ENCODE measurements at regions not wholly inside any gene's neighbourhood (a gene's known extent, or its start where the extent isn't known, plus 50 kb on each side); places are given as distances from the start of the nearest gene placed in this dataset.

DNA sequence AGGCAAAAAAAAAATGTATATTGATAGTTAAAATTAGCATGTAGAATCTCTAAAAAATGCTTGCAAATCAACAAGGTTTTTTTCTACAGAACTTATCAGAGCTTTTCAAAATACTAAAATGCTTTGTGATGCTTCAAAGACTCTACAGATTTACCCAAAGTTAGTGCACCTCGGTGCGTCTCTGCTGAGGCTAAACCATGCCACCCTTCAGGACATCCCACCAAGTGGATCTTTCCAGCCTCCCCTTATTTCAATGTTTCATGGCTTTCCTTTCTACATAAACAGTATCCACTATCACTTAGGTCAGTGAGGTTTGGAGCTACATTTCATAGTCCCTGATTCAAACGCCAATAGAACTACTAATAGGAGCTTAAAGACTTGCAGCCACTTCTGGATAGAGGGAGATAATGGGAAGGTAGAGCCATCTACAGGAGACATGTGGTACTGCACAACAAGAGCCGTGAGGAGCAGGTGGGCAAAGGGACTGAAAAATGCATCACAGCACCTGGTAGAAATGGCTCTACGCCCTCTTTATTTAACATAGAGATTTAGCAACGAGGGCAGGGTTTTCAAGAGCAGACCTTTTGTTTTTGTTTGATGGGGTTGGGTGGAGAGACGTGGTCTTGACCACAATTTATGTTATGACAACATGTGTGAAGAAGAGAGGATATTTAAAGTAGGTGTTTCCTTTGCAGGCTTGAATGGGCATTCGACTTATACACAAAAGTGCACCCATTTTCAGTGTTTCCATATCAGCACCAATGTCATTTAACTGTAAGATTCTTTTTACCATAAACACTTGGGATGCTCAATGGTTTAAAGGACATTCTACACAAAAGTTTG is 56.1 kb upstream of the SLC35G4 start:
- no peak for DNase-seq

DNA sequence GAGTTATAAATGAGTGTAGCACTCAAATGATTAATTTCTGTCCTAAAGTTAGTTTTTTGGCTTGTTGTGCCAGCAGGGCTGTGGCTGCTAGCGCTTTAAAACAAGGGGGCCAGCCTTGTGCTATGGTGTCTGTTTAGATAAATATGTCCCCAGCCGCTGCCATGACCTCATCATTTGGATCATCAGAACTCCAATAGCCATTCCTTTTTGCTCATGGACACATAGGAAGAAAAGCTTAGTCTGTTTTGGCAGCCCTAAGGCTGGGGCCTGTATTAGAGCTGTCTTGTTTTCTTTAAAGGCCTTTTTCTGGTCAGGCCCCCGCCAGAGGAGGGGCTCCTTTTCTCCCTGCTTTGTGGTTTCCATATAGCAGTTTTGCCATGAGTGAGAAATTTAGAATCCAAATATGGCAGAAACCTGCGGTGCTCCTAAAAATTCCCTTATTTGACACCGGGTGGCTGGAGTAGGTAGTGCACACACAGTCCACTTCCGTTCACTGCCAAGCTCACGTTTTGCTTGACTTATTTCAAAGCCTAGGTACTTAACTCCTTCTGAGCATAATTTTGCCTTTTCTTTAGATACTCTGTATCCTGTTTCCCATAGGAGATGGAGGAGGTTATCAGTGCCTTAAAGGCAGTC is 60.4 kb upstream of the SLC35G4 start:
- DNase-seq: no peak

DNA sequence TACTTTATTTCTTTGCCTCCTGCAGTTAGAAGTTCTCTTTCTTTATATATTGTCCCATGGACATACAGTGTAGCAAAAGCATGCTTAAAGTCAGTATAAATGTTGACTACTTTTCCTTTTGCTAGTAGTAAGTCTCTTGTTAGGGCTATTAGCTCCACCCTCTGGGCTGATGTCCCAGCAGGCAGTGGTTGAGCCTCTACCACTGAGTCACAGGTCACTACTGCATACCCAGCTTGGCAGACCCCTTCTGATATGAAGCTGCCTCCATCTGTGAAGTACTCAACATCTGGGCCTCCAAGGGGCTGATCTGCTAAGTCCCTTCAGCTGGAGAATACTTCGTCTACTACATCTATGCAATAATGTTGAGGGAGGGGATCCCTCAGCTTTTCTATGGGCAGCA is 61.0 kb upstream of the SLC35G4 start:
- no peak for DNase-seq

DNA sequence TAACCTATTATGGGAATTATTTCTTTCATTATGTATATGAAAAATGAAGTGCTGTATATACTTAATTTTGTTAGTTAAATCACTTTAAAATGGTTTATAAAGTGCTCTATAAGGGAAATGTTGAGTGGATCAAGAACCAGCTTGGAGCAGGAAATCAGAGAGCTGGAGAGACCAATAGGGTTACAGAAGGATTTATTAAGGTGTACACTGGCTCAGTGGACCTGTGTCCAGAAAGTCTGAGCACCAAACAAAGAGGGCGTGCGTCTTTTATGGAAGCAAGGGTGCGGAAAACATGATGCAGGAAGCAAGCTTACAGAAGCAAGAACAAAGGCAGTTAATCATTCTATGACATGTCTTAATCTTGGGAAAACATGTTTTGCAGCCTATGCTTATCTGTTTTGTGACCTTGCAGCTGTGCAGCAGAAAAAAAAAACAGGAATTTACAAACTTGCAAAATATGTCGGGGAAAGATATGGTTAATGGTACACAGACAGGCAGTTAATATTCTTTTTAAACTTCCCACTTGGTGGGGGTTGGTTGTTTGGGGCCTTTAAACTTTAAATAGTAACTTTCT is 65.2 kb upstream of the SLC35G4 start:
- DNase-seq: no peak

DNA sequence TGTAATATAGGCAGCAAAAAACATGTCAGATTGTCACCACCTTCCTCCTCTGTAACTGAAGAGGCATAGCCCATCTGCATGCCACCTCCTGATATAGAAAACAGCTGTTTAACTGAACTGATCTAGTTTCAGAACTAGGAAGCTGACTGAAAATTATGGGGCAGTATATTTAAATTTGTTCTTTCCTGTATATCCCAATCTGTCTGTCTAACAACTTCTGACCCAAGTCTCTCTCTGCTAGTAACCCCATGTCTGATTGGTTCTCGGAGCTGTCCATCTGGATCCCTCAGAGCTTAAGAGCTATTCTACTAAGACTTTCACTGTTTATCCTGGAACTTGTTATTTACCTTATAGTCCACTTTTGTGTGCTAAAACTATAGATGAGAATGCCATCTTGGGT is 68.2 kb upstream of the SLC35G4 start:
- no peak for DNase-seq

- no peak for DNase-seq
These were observed 75.4 kb upstream of the SLC35G4 start for GRCh38 chr18:11533942-11534496.

DNA sequence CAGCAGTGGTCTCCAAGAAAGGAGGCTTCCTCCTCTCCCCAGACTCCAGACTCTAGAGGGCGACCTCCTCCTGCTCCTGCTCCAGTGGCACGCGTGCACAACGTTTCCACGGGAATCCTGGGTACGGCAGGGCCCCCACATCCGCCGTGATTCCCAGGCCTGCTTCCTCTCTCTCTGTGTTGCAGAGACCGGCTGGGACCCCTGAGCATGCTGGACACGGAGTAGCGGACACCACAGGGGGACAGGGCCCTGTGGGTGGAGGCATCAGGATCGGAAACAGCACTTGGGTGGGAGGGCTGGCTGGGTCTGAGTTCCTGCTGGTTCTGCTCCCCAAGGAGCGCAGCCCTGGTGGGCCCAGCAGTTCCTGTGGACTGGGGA is 75.9 kb upstream of the SLC35G4 start:
- no peak for DNase-seq

DNA sequence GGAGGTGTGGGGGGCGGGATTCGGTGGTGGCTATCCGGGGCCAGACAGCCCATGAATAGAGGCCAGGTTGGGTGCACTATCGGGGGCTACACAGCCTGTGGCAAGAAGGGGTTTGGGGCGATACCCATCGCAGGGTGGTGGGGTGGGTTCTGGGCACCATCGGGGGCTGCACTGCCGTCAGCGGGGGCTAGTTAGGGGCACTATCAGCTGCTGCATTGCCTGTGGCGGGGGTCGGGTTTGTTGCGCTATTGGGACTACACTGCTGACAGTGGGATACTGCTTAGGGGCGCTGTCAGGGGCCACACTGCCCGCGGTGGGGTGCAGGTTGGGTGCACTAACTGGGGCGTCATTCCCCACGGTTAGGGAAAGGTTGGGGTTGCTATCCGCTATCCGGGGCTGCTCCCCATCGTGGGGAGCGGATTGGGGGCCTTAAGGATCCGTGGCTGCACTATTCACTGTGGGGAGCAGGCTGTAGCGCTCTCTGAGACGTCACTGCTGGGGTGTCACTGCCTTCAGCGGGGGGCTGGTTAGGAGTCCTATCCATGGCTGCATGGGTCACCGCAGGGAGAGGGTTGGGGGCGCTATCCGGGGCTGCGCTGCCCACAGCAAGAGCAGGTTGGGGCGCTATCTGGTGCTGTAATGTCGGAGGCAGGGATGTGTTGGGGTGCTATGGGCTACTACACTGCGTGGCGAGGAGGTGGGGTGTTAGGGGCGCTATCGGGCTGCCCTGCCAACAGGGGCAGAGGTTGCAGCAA is 76.5 kb upstream of the SLC35G4 start:
- DNase-seq: no peak

DNA sequence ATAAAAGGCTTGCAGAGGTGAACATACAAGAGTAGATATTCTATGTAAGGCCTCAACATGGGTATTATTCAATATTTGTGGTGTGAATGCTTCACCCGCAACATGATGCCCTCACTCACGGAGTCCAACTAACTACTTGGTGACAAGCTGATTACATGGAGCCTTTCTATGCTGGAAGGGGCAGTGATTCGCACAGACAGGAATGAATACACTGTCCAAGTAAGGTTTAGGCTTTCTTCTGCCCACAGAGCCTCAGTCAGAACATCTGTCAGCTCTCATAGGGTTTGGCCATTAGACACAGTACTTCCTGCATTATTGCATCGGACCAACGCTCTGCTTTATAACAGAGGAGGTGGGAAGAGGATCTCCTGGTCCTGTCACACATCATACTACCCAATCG is 80.3 kb upstream of the SLC35G4 start:
- DNase-seq: no peak

DNA sequence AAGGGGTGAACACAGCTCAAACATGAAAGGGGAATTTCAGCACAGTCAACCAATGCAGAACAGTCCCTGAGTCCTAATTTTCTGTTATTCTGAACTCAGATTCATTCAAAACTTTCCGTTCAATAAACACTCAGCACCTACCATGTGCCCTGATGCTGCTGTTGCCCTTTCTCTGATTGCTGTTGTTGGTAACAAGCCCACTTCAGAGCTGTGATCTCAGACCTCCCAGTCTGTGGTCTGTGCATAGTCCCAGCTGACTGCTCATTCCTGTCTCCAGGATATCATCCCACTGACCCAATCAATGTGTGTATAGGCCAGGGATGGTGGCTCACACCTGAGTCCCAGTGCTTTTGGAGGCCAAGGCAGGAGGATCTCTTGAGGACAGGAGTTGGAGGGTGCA is 82.7 kb upstream of the SLC35G4 start:
- DNase-seq: no peak

DNA sequence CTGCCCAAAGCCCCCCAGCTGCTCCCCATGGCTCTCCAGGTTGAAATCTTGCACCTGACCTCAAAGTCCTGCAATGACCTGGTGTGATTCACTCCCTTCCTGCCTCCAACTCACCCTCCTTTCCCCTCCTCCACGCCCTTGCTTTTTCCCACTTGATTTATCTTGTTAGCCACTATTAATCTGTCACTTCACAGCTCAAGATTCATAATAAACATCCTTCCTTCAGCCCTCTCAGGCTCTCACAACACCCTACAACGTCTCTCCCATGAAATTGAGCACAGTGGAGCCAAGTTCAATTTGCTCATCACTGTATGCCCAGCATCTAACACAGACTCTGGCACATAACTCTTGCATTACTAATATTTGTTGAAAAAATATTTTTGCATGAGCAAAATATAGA is 85.6 kb upstream of the SLC35G4 start:
- DNase-seq: no peak

DNA sequence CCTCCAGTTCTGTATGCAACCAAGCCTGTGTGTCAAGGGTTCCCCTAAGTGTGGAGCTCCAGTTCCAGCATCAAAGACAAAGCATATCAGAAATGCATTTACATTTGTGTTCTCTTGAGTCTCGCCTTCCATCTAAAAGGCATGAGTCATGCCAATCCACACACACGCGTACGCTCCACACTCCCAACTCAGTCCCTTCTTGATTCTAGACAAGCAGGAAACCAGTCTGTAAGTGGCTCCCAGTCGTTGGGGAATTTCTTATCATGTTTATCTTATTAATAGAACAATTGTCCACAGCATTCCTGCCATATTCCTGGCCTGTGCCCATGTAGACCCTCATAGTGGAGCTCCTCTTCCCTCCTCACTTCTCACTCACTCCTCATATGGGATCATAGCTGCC is 86.4 kb upstream of the SLC35G4 start:
- no peak for DNase-seq

DNA sequence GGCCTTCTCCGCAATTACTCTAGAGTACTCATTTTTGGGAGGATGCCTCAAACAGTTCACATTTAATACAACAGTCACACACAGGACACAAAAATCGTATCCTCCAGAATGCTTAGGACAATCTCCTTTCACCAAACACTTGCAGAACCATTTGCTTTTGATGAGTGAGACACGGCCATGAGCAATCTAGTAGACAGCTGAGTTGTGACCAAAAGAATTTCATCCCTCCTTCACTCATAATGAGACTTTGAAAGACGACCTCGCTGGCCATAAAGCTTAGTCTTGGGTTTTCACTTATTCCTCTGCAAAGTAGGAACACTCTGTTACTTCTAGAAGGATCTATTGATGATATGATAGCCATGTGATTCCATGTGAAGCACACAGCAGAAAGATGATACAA is 87.5 kb upstream of the SLC35G4 start:
- no peak for DNase-seq

- DNase-seq: no peak
These were observed 88.9 kb upstream of the SLC35G4 start for GRCh38 chr18:11520536-11520935.

GRCh38 chr18:11518788-11519685 is 90.4 kb upstream of the SLC35G4 start:
- peak; percentile 68 for DNase-seq

GRCh38 chr18:11517704-11518103 is 91.7 kb upstream of the SLC35G4 start:
- DNase-seq: no peak

GRCh38 chr18:11516751-11517503 is 92.5 kb upstream of the SLC35G4 start:
- no peak for DNase-seq

DNA sequence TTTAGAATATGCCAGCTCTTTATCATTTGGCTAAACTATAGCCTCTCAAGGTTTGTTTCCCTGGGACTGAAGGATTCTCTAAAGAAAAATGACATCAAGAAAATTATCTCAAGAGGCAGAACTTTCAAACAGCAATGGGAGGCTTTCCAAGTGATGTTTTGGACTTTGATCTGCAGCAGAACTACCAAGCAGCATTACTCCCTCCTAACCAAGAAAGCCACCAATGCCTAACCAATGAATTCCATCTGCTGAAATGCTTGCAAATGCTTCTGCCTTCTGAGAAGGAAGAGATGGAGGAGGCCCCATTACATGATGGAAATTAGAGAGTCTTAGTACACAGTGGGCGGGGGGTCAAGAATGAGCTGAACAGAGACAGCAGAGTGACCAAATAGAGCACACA is 95.1 kb upstream of the SLC35G4 start:
- no peak for DNase-seq

DNA sequence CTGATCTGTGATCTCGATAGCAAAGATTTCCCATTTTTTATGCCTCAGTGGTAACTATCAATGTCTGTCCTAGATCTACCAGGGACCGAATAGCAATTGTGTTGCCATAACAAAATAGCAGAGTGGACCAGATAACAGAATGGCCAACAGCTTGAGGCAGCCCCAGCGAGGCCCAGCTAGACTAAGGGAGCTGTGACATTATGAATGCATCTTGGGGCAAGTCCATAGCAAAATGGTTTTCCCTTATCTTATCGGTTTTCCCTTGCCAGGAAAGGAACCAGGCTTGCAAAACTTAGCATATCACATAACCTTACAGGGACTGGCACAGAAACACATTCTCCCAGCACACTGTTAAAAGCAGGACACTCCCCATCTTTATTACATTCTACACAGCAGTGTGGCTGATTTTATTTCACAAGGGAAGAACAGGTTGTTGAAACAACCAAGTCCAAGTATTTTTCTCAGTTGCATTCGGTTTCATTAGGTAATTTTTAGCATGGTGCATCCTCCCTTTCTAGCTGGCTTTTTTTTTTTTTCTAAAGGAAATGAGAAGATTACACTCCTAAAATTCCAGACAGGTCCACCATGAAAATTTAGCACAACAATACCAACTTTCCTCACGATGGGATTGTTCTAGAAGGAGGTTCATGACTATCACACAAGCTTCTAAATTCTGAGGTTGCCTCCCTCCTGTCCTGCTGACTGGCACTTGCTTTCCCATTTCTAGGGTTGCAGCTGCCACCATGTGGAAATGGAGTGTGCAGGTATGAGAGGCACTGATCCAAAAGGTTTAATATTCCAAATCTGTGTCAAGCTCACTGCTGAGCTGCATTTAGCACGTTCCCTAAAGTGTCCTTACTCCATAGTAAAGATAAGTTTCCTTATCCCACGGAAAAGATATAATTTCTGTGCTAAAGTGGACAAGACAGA is 97.0 kb upstream of the SLC35G4 start:
- no peak for DNase-seq

DNA sequence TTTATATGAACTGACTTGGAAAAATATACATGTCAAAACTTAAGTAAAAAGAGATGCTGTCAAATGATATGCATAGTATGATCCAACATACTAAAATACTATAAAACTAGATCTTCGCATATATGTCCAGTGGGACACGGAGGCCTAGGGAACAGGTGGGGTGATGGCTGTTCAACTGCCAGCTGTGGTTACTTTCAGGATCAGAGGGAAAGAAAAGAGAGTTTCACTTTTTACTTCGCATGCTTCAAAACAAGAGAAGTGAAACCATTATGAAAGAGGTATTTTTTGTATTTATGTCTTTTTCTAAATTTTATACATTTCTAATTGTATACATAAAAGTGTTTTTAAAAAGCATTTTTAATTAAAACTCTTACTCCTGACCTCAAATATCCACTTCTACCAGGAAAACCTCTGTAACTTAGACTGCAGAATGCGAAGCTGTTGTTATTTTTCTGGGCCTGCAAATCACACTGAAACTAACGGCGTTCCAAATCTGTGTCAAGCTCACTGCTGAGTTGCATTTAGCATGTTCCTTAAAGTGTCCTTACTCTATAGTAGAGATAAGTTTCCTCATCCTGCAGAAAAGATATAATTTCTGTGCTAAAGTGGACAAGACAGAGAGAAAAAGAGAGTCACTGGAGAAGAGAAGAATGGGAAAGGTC is 97.8 kb upstream of the SLC35G4 start:
- DNase-seq: no peak

All from activated CD8-positive, alpha-beta memory T cell treated with anti-CD3 and anti-CD28 coated beads, Interleukin-2, amount 50 U/mL, for 48 hours (primary cell).